HEK293 (cell line): ENCODE measurements at regions not wholly inside any gene's neighbourhood (a gene's known extent, or its start where the extent isn't known, plus 50 kb on each side); places are given as distances from the start of the nearest gene placed in this dataset.
"Not testable (repeated sequence)": the region's sequence is repeated elsewhere in the genome, so short reads cannot be mapped to it uniquely, and the experiment has no call there.

Experiments
- CTCF ChIA-PET: fragments of 350-600 bp; formaldehyde crosslinking; extraction: SDS; loops from one replicate; lab custom pipeline; 2021; ENCODE audit warnings: antibody characterized with exemption; lab: Yijun Ruan, JAX
- POLR2A ChIA-PET: fragments of 300-600 bp; formaldehyde crosslinking; extraction: SDS; loops from one replicate; lab custom pipeline; 2020; ENCODE audit warnings: antibody characterized with exemption, inconsistent platforms; lab: Yijun Ruan, JAX
- H3K27ac ChIP-seq: fragments of 200-500 bp; sonication (Bioruptor generic); 2 replicates; pipeline ENCODE4 v1.5.1; 2014; ENCODE audit warnings: low read depth, low read length, control low read depth, inconsistent platforms; ENCODE audit errors: extremely low read depth
- H3K36me3 ChIP-seq, 2 experiments: fragments of 200-500 bp in 1 of 2; sonication (Bioruptor generic) in 1 of 2; 1 replicate in 1 of 2; 2 replicates in 1 of 2; pipeline ENCODE4 v1.5.1; 2014 to 2017; ENCODE audit warnings: inconsistent platforms in 2 of 2, low read length in 2 of 2; ENCODE audit not compliant: control insufficient read depth in 2 of 2, insufficient read depth in 1 of 2
- H3K4me1 ChIP-seq: fragments of 200-500 bp; sonication (Bioruptor generic); 2 replicates; pipeline ENCODE4 v1.5.1; 2014; ENCODE audit warnings: mild to moderate bottlenecking, low read length, inconsistent platforms; ENCODE audit not compliant: control insufficient read depth, insufficient read depth
- H3K4me3 ChIP-seq: 2 replicates; pipeline ENCODE4 v1.5.1; 2011; ENCODE audit warnings: low read depth, mild to moderate bottlenecking, control low read depth, low read length, moderate library complexity
- H3K9me3 ChIP-seq: fragments of 200-500 bp; sonication (Bioruptor generic); 2 replicates; pipeline ENCODE4 v1.5.1; 2014; ENCODE audit warnings: low read depth, low read length, inconsistent platforms; ENCODE audit not compliant: control insufficient read depth, insufficient read depth
- HOXA7 ChIP-seq: sonication (generic); formaldehyde crosslinking; IDR thresholded peaks from 2 replicates; pipeline ENCODE4 v1.8.1; 2022; ENCODE audit warnings: missing genetic modification reagents, borderline replicate concordance
- SALL2 ChIP-seq: fragments of 450-650 bp; formaldehyde crosslinking; IDR thresholded peaks from 2 replicates; pipeline ENCODE4 v1.5.0; 2017; ENCODE audit warnings: missing biosample characterization, mild to moderate bottlenecking, missing genetic modification characterization, borderline replicate concordance
- YY2 ChIP-seq: fragments of 450-650 bp; formaldehyde crosslinking; IDR thresholded peaks from 2 replicates; pipeline ENCODE4 v1.5.1; 2016; ENCODE audit warnings: missing biosample characterization, missing genetic modification characterization
- ZBTB17 ChIP-seq: fragments of 450-650 bp; formaldehyde crosslinking; IDR thresholded peaks from 2 replicates; pipeline ENCODE4 v1.5.1; 2016; ENCODE audit warnings: missing biosample characterization, missing genetic modification characterization
- ZBTB48 ChIP-seq: fragments of 450-650 bp; formaldehyde crosslinking; IDR thresholded peaks from 2 replicates; pipeline ENCODE4 v1.5.1; 2016; ENCODE audit warnings: missing biosample characterization, missing genetic modification characterization
- ZNF155 ChIP-seq: fragments of 450-650 bp; formaldehyde crosslinking; IDR thresholded peaks from 2 replicates; pipeline ENCODE4 v1.5.1; 2016; ENCODE audit warnings: missing biosample characterization, missing genetic modification characterization
- ZNF175 ChIP-seq: fragments of 450-650 bp; formaldehyde crosslinking; IDR thresholded peaks from 2 replicates; pipeline ENCODE4 v1.5.1; 2016; ENCODE audit warnings: missing biosample characterization, missing genetic modification characterization
- ZNF391 ChIP-seq: fragments of 450-650 bp; formaldehyde crosslinking; IDR thresholded peaks from 2 replicates; pipeline ENCODE4 v1.5.1; 2016; ENCODE audit warnings: low read depth, missing biosample characterization, missing genetic modification characterization, borderline replicate concordance
- ZNF416 ChIP-seq: fragments of 450-650 bp; formaldehyde crosslinking; IDR thresholded peaks from 2 replicates; pipeline ENCODE4 v1.5.1; 2016; ENCODE audit warnings: missing biosample characterization, missing genetic modification characterization
- ZNF529 ChIP-seq: fragments of 450-650 bp; formaldehyde crosslinking; IDR thresholded peaks from 2 replicates; pipeline ENCODE4 v1.5.1; 2017; ENCODE audit warnings: missing genetic modification characterization, missing biosample characterization; ENCODE audit not compliant: insufficient replicate concordance
- ZNF596 ChIP-seq: fragments of 450-650 bp; IDR thresholded peaks from 2 replicates; pipeline ENCODE4 v1.5.0; 2018; ENCODE audit warnings: missing biosample characterization, mild to moderate bottlenecking, missing genetic modification characterization, moderate library complexity
- ZNF624 ChIP-seq: fragments of 450-650 bp; formaldehyde crosslinking; IDR thresholded peaks from 2 replicates; pipeline ENCODE4 v1.5.1; 2017; ENCODE audit warnings: missing biosample characterization, missing genetic modification characterization
- ZNF654 ChIP-seq: fragments of 450-650 bp; formaldehyde crosslinking; IDR thresholded peaks from 2 replicates; pipeline ENCODE4 v1.5.1; 2016; ENCODE audit warnings: low read depth, missing biosample characterization, missing genetic modification characterization
- ZNF843 ChIP-seq: fragments of 450-650 bp; formaldehyde crosslinking; IDR thresholded peaks from 2 replicates; pipeline ENCODE4 v1.5.1; 2016; ENCODE audit warnings: missing biosample characterization, missing genetic modification characterization
- ZSCAN30 ChIP-seq: fragments of 450-650 bp; IDR thresholded peaks from 2 replicates; pipeline ENCODE4 v1.5.1; 2018; ENCODE audit warnings: missing biosample characterization, mild to moderate bottlenecking, missing genetic modification characterization, moderate library complexity
- TF ChIP-seq, protein P1 (sequence below): fragments of 450-650 bp; formaldehyde crosslinking; IDR thresholded peaks from 2 replicates; pipeline ENCODE4 v1.5.1; 2016; ENCODE audit warnings: missing biosample characterization, missing genetic modification characterization, borderline replicate concordance
- TF ChIP-seq, protein P2 (sequence below): fragments of 450-650 bp; formaldehyde crosslinking; optimal IDR thresholded peaks from 2 replicates; pipeline ENCODE3; 2016; ENCODE audit warnings: missing biosample characterization, mild to moderate bottlenecking, missing genetic modification characterization
- TF ChIP-seq, protein P3 (sequence below): fragments of 450-650 bp; formaldehyde crosslinking; IDR thresholded peaks from 2 replicates; pipeline ENCODE4 v1.5.1; 2016; ENCODE audit warnings: missing biosample characterization, missing genetic modification characterization, low read depth
- TF ChIP-seq, protein P4 (sequence below): fragments of 450-650 bp; formaldehyde crosslinking; IDR thresholded peaks from 2 replicates; pipeline ENCODE4 v1.5.1; 2016; ENCODE audit warnings: missing biosample characterization, missing genetic modification characterization
- TF ChIP-seq, protein P5 (sequence below): fragments of 450-650 bp; formaldehyde crosslinking; conservative IDR thresholded peaks from 2 replicates; pipeline ENCODE4 v1.5.1; 2016; ENCODE audit warnings: low read depth, missing biosample characterization, missing genetic modification characterization

DNA sequence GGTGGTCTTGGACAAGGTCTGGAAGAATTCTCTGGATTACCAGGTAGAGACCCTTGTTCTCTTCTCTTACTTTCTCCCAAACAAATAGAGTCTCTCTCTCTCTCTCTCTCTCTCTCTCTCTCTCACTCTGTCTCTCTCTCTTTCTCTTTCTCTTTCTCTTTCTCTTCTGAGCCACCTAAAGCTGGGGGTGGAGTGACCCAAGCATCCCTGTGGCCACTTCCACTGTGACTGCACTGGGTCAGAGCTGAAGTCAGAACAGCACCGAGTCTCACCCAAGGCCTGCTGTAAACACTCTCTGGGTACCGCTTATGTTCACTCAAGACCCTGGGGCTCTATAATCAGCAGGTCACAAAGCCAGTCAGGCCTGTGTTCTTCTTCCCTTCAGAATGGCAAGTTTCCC lies 513.7 kb downstream of the EBF1 start (continued):
- TF ChIP-seq, protein P1, sequence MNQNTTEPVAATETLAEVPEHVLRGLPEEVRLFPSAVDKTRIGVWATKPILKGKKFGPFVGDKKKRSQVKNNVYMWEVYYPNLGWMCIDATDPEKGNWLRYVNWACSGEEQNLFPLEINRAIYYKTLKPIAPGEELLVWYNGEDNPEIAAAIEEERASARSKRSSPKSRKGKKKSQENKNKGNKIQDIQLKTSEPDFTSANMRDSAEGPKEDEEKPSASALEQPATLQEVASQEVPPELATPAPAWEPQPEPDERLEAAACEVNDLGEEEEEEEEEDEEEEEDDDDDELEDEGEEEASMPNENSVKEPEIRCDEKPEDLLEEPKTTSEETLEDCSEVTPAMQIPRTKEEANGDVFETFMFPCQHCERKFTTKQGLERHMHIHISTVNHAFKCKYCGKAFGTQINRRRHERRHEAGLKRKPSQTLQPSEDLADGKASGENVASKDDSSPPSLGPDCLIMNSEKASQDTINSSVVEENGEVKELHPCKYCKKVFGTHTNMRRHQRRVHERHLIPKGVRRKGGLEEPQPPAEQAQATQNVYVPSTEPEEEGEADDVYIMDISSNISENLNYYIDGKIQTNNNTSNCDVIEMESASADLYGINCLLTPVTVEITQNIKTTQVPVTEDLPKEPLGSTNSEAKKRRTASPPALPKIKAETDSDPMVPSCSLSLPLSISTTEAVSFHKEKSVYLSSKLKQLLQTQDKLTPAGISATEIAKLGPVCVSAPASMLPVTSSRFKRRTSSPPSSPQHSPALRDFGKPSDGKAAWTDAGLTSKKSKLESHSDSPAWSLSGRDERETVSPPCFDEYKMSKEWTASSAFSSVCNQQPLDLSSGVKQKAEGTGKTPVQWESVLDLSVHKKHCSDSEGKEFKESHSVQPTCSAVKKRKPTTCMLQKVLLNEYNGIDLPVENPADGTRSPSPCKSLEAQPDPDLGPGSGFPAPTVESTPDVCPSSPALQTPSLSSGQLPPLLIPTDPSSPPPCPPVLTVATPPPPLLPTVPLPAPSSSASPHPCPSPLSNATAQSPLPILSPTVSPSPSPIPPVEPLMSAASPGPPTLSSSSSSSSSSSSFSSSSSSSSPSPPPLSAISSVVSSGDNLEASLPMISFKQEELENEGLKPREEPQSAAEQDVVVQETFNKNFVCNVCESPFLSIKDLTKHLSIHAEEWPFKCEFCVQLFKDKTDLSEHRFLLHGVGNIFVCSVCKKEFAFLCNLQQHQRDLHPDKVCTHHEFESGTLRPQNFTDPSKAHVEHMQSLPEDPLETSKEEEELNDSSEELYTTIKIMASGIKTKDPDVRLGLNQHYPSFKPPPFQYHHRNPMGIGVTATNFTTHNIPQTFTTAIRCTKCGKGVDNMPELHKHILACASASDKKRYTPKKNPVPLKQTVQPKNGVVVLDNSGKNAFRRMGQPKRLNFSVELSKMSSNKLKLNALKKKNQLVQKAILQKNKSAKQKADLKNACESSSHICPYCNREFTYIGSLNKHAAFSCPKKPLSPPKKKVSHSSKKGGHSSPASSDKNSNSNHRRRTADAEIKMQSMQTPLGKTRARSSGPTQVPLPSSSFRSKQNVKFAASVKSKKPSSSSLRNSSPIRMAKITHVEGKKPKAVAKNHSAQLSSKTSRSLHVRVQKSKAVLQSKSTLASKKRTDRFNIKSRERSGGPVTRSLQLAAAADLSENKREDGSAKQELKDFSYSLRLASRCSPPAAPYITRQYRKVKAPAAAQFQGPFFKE: no peak
- TF ChIP-seq ZNF155 (no peak), ZNF175 (tag by site-specific recombination) (no peak), SALL2 (tag by site-specific recombination) (no peak), ZNF416 (no peak), ZNF596 (tag by site-specific recombination) (no peak)
- TF ChIP-seq, protein P2, sequence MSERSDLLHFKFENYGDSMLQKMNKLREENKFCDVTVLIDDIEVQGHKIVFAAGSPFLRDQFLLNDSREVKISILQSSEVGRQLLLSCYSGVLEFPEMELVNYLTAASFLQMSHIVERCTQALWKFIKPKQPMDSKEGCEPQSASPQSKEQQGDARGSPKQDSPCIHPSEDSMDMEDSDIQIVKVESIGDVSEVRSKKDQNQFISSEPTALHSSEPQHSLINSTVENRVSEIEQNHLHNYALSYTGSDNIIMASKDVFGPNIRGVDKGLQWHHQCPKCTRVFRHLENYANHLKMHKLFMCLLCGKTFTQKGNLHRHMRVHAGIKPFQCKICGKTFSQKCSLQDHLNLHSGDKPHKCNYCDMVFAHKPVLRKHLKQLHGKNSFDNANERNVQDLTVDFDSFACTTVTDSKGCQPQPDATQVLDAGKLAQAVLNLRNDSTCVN (tag by site-specific recombination): no peak

DNA sequence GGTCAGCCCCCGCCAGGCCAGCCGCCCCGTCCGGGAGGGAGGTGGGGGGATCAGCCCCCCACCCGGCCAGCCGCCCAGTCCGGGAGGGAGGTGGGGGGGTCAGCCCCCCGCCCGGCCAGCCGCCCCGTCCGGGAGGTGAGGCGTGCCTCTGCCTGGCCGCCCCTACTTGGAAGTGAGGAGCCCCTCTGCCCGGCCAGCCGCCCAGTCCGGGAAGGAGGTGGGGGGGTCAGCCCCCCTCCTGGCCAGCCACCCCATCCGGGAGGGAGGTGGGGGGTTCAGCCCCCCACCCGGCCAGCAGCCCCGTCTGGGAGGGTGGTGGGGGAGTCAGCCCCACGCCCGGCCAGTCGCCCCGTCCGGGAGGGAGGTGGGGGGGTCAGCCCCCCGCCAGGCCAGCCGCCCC lies 517.0 kb downstream of the EBF1 start:
- H3K36me3 ChIP-seq, POLR2A ChIA-PET, H3K27ac ChIP-seq, H3K9me3 ChIP-seq, CTCF ChIA-PET, H3K4me3 ChIP-seq, H3K4me1 ChIP-seq: not testable (repeated sequence)

DNA sequence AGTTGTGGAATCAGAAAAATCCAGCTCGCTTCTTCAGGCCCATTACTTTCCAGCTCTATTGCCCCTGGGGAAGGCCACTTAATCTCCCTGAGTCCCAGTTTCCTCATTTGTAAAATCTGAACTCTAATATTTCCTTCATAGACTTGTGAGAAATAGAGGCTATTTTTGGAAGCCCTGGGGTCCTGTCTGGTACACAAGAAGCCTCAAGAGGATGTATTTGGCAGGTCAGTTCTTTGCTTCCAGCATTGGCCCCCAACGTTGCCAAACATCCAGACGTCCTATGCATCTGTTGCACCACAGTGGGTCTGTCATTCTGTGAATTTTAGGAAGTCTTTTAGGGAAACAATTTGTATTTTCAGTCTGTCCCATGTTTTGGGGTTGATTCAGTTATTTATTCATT lies 525.9 kb downstream of the EBF1 start:
- Histone ChIP-seq H3K4me1 (no peaks in the 10 kb centered on the region), H3K4me3 (no peak overlapping the region), H3K27ac (no peak overlapping the region), H3K9me3 (no peaks in the 10 kb centered on the region), H3K36me3 (no peaks in the 10 kb centered on the region)
- TF ChIP-seq, protein P3, sequence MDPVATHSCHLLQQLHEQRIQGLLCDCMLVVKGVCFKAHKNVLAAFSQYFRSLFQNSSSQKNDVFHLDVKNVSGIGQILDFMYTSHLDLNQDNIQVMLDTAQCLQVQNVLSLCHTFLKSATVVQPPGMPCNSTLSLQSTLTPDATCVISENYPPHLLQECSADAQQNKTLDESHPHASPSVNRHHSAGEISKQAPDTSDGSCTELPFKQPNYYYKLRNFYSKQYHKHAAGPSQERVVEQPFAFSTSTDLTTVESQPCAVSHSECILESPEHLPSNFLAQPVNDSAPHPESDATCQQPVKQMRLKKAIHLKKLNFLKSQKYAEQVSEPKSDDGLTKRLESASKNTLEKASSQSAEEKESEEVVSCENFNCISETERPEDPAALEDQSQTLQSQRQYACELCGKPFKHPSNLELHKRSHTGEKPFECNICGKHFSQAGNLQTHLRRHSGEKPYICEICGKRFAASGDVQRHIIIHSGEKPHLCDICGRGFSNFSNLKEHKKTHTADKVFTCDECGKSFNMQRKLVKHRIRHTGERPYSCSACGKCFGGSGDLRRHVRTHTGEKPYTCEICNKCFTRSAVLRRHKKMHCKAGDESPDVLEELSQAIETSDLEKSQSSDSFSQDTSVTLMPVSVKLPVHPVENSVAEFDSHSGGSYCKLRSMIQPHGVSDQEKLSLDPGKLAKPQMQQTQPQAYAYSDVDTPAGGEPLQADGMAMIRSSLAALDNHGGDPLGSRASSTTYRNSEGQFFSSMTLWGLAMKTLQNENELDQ (tag by site-specific recombination): no peak
- no peak for TF ChIP-seq HOXA7 (CRISPR knock-in tag)
- no peak for TF ChIP-seq ZNF843
- TF ChIP-seq ZSCAN30 (tag by site-specific recombination): no peak
- no peak for TF ChIP-seq ZNF624 (tag by site-specific recombination)
- TF ChIP-seq YY2 (tag by site-specific recombination): no peak
- no peak for TF ChIP-seq ZNF654
- TF ChIP-seq ZNF529 (tag by site-specific recombination): no peak
- TF ChIP-seq, protein P4, sequence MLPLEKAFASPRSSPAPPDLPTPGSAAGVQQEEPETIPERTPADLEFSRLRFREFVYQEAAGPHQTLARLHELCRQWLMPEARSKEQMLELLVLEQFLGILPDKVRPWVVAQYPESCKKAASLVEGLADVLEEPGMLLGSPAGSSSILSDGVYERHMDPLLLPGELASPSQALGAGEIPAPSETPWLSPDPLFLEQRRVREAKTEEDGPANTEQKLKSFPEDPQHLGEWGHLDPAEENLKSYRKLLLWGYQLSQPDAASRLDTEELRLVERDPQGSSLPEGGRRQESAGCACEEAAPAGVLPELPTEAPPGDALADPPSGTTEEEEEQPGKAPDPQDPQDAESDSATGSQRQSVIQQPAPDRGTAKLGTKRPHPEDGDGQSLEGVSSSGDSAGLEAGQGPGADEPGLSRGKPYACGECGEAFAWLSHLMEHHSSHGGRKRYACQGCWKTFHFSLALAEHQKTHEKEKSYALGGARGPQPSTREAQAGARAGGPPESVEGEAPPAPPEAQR (tag by site-specific recombination): no peak
- no peak for TF ChIP-seq ZBTB48 (tag by site-specific recombination)
- TF ChIP-seq ZNF391: no peak
- TF ChIP-seq, protein P5, sequence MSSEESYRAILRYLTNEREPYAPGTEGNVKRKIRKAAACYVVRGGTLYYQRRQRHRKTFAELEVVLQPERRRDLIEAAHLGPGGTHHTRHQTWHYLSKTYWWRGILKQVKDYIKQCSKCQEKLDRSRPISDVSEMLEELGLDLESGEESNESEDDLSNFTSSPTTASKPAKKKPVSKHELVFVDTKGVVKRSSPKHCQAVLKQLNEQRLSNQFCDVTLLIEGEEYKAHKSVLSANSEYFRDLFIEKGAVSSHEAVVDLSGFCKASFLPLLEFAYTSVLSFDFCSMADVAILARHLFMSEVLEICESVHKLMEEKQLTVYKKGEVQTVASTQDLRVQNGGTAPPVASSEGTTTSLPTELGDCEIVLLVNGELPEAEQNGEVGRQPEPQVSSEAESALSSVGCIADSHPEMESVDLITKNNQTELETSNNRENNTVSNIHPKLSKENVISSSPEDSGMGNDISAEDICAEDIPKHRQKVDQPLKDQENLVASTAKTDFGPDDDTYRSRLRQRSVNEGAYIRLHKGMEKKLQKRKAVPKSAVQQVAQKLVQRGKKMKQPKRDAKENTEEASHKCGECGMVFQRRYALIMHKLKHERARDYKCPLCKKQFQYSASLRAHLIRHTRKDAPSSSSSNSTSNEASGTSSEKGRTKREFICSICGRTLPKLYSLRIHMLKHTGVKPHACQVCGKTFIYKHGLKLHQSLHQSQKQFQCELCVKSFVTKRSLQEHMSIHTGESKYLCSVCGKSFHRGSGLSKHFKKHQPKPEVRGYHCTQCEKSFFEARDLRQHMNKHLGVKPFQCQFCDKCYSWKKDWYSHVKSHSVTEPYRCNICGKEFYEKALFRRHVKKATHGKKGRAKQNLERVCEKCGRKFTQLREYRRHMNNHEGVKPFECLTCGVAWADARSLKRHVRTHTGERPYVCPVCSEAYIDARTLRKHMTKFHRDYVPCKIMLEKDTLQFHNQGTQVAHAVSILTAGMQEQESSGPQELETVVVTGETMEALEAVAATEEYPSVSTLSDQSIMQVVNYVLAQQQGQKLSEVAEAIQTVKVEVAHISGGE: no peak
- no peak for TF ChIP-seq ZBTB17
- TF ChIP-seq ZNF596 (tag by site-specific recombination): no peak
- POLR2A ChIA-PET: no interaction called here
- CTCF ChIA-PET: no interaction called here
